H1 (cell line): ENCODE measurements at regions not wholly inside any gene's neighbourhood (a gene's known extent, or its start where the extent isn't known, plus 50 kb on each side); places are given as distances from the start of the nearest gene placed in this dataset.

Experiments used
- CTCF ChIA-PET: fragments of 300-600 bp; sonication (Branson Sonifier 250); formaldehyde crosslinking; loops from one replicate; lab custom pipeline; 2021; ENCODE audit not compliant: partially characterized antibody; lab: Charles Lee
- POLR2A ChIA-PET: fragments of 300-600 bp; sonication (Branson Sonifier 250); formaldehyde crosslinking; loops from one replicate; lab custom pipeline; 2021; ENCODE audit warnings: inconsistent platforms; ENCODE audit not compliant: partially characterized antibody; lab: Charles Lee
- DNase-seq, 2 experiments: peaks; one replicate each; pipeline versions ENCODE4 v3.0.0 to v3.0.0-alpha.2; 2010 to 2022; ENCODE audit warnings: low spot score in 2 of 2, low read depth in 1 of 2, mixed read lengths in 1 of 2
- FAIRE-seq: peaks from 2 replicates; lab custom pipeline; 2011; peaks lifted over from hg19 to GRCh38; lab: Jason Lieb, UNC
- H2AFZ ChIP-seq: 2 replicates; pipeline ENCODE4 v1.8.1; 2012; ENCODE audit warnings: low read length, inconsistent platforms
- H2AK5ac ChIP-seq: 2 replicates; pipeline ENCODE4 v1.6.1; 2013; ENCODE audit warnings: low read depth, low read length
- H2BK120ac ChIP-seq: replicated peaks from 2 replicates; pipeline ENCODE3; 2013; ENCODE audit warnings: low read depth, low read length, inconsistent platforms
- H2BK12ac ChIP-seq: 2 replicates; pipeline ENCODE4 v1.6.1; 2013; ENCODE audit warnings: low read depth, low read length
- H2BK15ac ChIP-seq: 2 replicates; pipeline ENCODE4 v1.6.1; 2013; ENCODE audit warnings: low read length
- H2BK20ac ChIP-seq: 2 replicates; pipeline ENCODE4 v1.6.1; 2013; ENCODE audit warnings: low read length
- H2BK5ac ChIP-seq: 2 replicates; pipeline ENCODE4 v1.6.1; 2013; ENCODE audit warnings: low read depth, low read length
- H3K14ac ChIP-seq: 2 replicates; pipeline ENCODE4 v1.6.1; 2013; ENCODE audit warnings: inconsistent platforms; ENCODE audit not compliant: insufficient read length
- H3K18ac ChIP-seq: 2 replicates; pipeline ENCODE4 v1.6.1; 2013; ENCODE audit warnings: low read length; ENCODE audit errors: extremely low read depth
- H3K23ac ChIP-seq: 2 replicates; pipeline ENCODE4 v1.6.1; 2013; ENCODE audit warnings: inconsistent platforms; ENCODE audit not compliant: insufficient read length
- H3K23me2 ChIP-seq: 2 replicates; pipeline ENCODE4 v1.6.1; 2013; ENCODE audit warnings: low read depth, low read length
- H3K27ac ChIP-seq: 2 replicates; pipeline ENCODE4 v1.6.1; 2011; ENCODE audit warnings: low read depth, low read length, inconsistent platforms
- H3K27me3 ChIP-seq, 4 experiments: replicated peaks in 1 of 4; 1 replicate in 1 of 4; 2 replicates in 3 of 4; pipeline versions ENCODE4 v1.6.1 to v1.8.1; 2011 to 2013; ENCODE audit warnings: low read length in 3 of 4, mild to moderate bottlenecking in 3 of 4, inconsistent platforms in 2 of 4, mixed read lengths in 2 of 4, moderate library complexity in 1 of 4; ENCODE audit not compliant: control insufficient read depth in 3 of 4, insufficient read depth in 3 of 4; ENCODE audit errors: extremely low read depth in 1 of 4
- H3K36me3 ChIP-seq, 4 experiments: 2 replicates each; pipeline versions ENCODE4 v1.6.1 to v1.8.1; 2011 to 2013; ENCODE audit warnings: mild to moderate bottlenecking in 4 of 4, low read length in 3 of 4, moderate library complexity in 2 of 4, control low read depth in 1 of 4, inconsistent platforms in 1 of 4; ENCODE audit not compliant: insufficient read depth in 4 of 4, control insufficient read depth in 2 of 4
- H3K4ac ChIP-seq: replicated peaks from 2 replicates; pipeline ENCODE3; 2013; ENCODE audit warnings: low read length, low read depth, mixed read lengths, inconsistent platforms; ENCODE audit not compliant: insufficient read length
- H3K4me1 ChIP-seq, 4 experiments: replicated peaks in 1 of 4; 1 replicate in 1 of 4; 2 replicates in 3 of 4; pipeline versions ENCODE4 v1.6.1 to v1.8.1; 2011 to 2013; ENCODE audit warnings: low read length in 3 of 4, inconsistent platforms in 2 of 4, mixed read lengths in 1 of 4; ENCODE audit not compliant: insufficient read depth in 4 of 4, control insufficient read depth in 3 of 4
- H3K4me2 ChIP-seq, 2 experiments: 2 replicates each; pipeline versions ENCODE4 v1.6.1 to v1.8.1; 2011 to 2013; ENCODE audit warnings: low read depth in 2 of 2, low read length in 2 of 2, control low read depth in 1 of 2, inconsistent platforms in 1 of 2, mild to moderate bottlenecking in 1 of 2; ENCODE audit not compliant: insufficient read depth in 1 of 2
- H3K4me3 ChIP-seq, 4 experiments: fragments of 200-600, 300-600 bp in 1 of 4; sonication (generic), shearing (Covaris generic), sonication (Bioruptor Twin) in 1 of 4; 2 replicates each; pipeline versions ENCODE4 v1.5.1 to v1.8.1; 2011 to 2016; ENCODE audit warnings: low read length in 4 of 4, low read depth in 3 of 4, control low read depth in 2 of 4, inconsistent platforms in 2 of 4, mild to moderate bottlenecking in 2 of 4, mixed read lengths in 1 of 4, moderate library complexity in 1 of 4; ENCODE audit not compliant: insufficient read depth in 2 of 4; ENCODE audit errors: extremely low read depth in 1 of 4
- H3K56ac ChIP-seq: replicated peaks from 2 replicates; pipeline ENCODE3; 2013; ENCODE audit warnings: low read depth, mild to moderate bottlenecking, mixed read lengths, low read length, inconsistent platforms; ENCODE audit not compliant: insufficient read length
- H3K79me1 ChIP-seq: 2 replicates; pipeline ENCODE4 v1.6.1; 2013; ENCODE audit warnings: low read depth, low read length, control low read depth
- H3K79me2 ChIP-seq, 2 experiments: 2 replicates each; pipeline versions ENCODE4 v1.6.1 to v1.8.1; 2012 to 2013; ENCODE audit warnings: low read length in 2 of 2, mild to moderate bottlenecking in 2 of 2, inconsistent platforms in 1 of 2; ENCODE audit not compliant: insufficient read depth in 2 of 2, control insufficient read depth in 1 of 2
- H3K9ac ChIP-seq, 4 experiments: replicated peaks in 1 of 4; 1 replicate in 1 of 4; 2 replicates in 3 of 4; pipeline versions ENCODE4 v1.6.1 to v1.8.1; 2011 to 2013; ENCODE audit warnings: low read depth in 3 of 4, low read length in 3 of 4, control low read depth in 2 of 4, mild to moderate bottlenecking in 2 of 4, moderate library complexity in 2 of 4, inconsistent platforms in 1 of 4; ENCODE audit errors: extremely low read depth in 1 of 4
- H3K9me3 ChIP-seq, 2 experiments: 2 replicates each; pipeline versions ENCODE4 v1.6.1 to v1.8.1; 2012 to 2013; ENCODE audit warnings: mild to moderate bottlenecking in 2 of 2, moderate library complexity in 2 of 2, control low read depth in 1 of 2, inconsistent platforms in 1 of 2, low read depth in 1 of 2, low read length in 1 of 2, mixed read lengths in 1 of 2; ENCODE audit not compliant: insufficient read depth in 2 of 2
- H4K20me1 ChIP-seq, 2 experiments: replicated peaks in 1 of 2; 2 replicates each; pipeline versions ENCODE3 to v1.8.1; 2011 to 2013; ENCODE audit warnings: inconsistent platforms in 2 of 2, low read length in 2 of 2, mild to moderate bottlenecking in 1 of 2; ENCODE audit not compliant: insufficient read depth in 2 of 2, control insufficient read depth in 1 of 2
- H4K5ac ChIP-seq: 2 replicates; pipeline ENCODE4 v1.6.1; 2013; ENCODE audit warnings: low read length, low read depth, mixed read lengths, inconsistent platforms; ENCODE audit not compliant: insufficient read length
- H4K8ac ChIP-seq: 2 replicates; pipeline ENCODE4 v1.8.0; 2013; ENCODE audit warnings: mild to moderate bottlenecking, moderate library complexity, low read length, inconsistent platforms; ENCODE audit not compliant: insufficient read depth; ENCODE audit errors: extremely low read depth
- H4K91ac ChIP-seq: replicated peaks from 2 replicates; pipeline ENCODE3; 2013; ENCODE audit warnings: low read length, mixed read lengths, inconsistent platforms; ENCODE audit not compliant: insufficient read length
- ASH2L ChIP-seq: fragments of 200-600, 300-600 bp; sonication (generic); IDR thresholded peaks from one replicate; pipeline ENCODE4 v1.7.1; 2017; ENCODE audit warnings: low read length
- EGR1 ChIP-seq: IDR thresholded peaks from 2 replicates; pipeline ENCODE4 v1.6.1; 2011; ENCODE audit warnings: low read depth, low read length, borderline replicate concordance
- HDAC6 ChIP-seq: IDR thresholded peaks from one replicate; pipeline ENCODE4 v1.7.1; 2012; ENCODE audit warnings: low read depth, mild to moderate bottlenecking, inconsistent platforms, low read length, moderate library complexity
- JUN ChIP-seq: IDR thresholded peaks from 2 replicates; pipeline ENCODE4 v1.6.1; 2011; ENCODE audit warnings: low read depth, mild to moderate bottlenecking, improper control_type of control experiment, low read length
- MAX ChIP-seq: IDR thresholded peaks from 2 replicates; pipeline ENCODE4 v1.6.1; 2012; ENCODE audit warnings: inconsistent platforms
- NANOG ChIP-seq: IDR thresholded peaks from 2 replicates; pipeline ENCODE4 v1.6.1; 2011; ENCODE audit warnings: low read length, low read depth, mild to moderate bottlenecking, inconsistent platforms; ENCODE audit not compliant: insufficient read depth, poor library complexity, severe bottlenecking
- NRF1 ChIP-seq: IDR thresholded peaks from 2 replicates; pipeline ENCODE4 v1.6.1; 2011; ENCODE audit warnings: mild to moderate bottlenecking, low read depth, low read length, improper control_type of control experiment
- POLR2A ChIP-seq, 2 experiments: IDR thresholded peaks; 1 replicate in 1 of 2; 2 replicates in 1 of 2; pipeline ENCODE4 v1.6.1; 2011; ENCODE audit warnings: low read depth in 2 of 2, low read length in 2 of 2, mild to moderate bottlenecking in 2 of 2; ENCODE audit errors: control extremely low read depth in 1 of 2
- POLR2AphosphoS5 ChIP-seq: IDR thresholded peaks from 2 replicates; pipeline ENCODE4 v1.6.1; 2011; ENCODE audit warnings: low read depth, low read length
- RAD21 ChIP-seq, 2 experiments: IDR thresholded peaks in 1 of 2; conservative IDR thresholded peaks in 1 of 2; 2 replicates each; pipeline ENCODE4 v1.6.1; 2011; ENCODE audit warnings: low read depth in 2 of 2, low read length in 2 of 2, improper control_type of control experiment in 1 of 2, inconsistent platforms in 1 of 2, mild to moderate bottlenecking in 1 of 2, moderate library complexity in 1 of 2
- RBBP5 ChIP-seq: IDR thresholded peaks from 2 replicates; pipeline ENCODE4 v1.7.1; 2012; ENCODE audit warnings: low read depth, mild to moderate bottlenecking, inconsistent platforms, low read length, moderate library complexity, borderline replicate concordance
- RNF2 ChIP-seq: fragments of 200-900, 300-1000 bp; sonication (generic); IDR thresholded peaks from 2 replicates; pipeline ENCODE4 v1.7.1; 2016; ENCODE audit warnings: borderline replicate concordance, low read depth, mild to moderate bottlenecking, antibody characterized with exemption, low read length; ENCODE audit not compliant: poor library complexity, severe bottlenecking; ENCODE audit errors: missing control alignments
- SIRT6 ChIP-seq: IDR thresholded peaks from one replicate; pipeline ENCODE4 v1.7.1; 2012; ENCODE audit warnings: low read length, inconsistent platforms
- SRF ChIP-seq: IDR thresholded peaks from 2 replicates; pipeline ENCODE4 v1.6.1; 2011; ENCODE audit warnings: mild to moderate bottlenecking, low read depth, low read length, moderate library complexity
- ZNF274 ChIP-seq: IDR thresholded peaks from 2 replicates; pipeline ENCODE4 v1.7.0; 2012; ENCODE audit warnings: low read length, borderline replicate concordance; ENCODE audit errors: extremely low read depth
- WGBS, 2 experiments: shearing (Covaris generic) in 1 of 2; methylation state at CpG; one replicate each; pipeline versions ENCODE4 v1.1.6 to v1.1.7; 2013 to 2015; ENCODE audit warnings: low lambda C conversion rate in 2 of 2, mixed read lengths in 2 of 2, inconsistent platforms in 1 of 2, low coverage in 1 of 2, missing lambda C conversion rate in 1 of 2; ENCODE audit not compliant: insufficient replicate concordance in 2 of 2, insufficient coverage in 1 of 2, insufficient read length in 1 of 2; ENCODE audit errors: extremely low coverage in 1 of 2, missing lambda C conversion rate in 1 of 2; 5-methylcytosine and 5-hydroxymethylcytosine counted together

- H2BK5ac ChIP-seq = no peak overlapping the region
- peak overlapping the region; percentile 61; the same call in 1 of the 2 replicates for H2BK20ac ChIP-seq
- no peaks in the 10 kb centered on the region for H3K36me3 ChIP-seq
- no peak overlapping the region for H3K14ac ChIP-seq
- H3K23ac ChIP-seq = no peak overlapping the region
- H2BK12ac ChIP-seq = no peak overlapping the region
- H3K18ac ChIP-seq = no peak overlapping the region
- no peak overlapping the region for H4K91ac ChIP-seq
- H3K79me2 ChIP-seq = no peaks in the 10 kb centered on the region
- no peak overlapping the region for H3K56ac ChIP-seq
- H2BK15ac ChIP-seq = no peak overlapping the region
- POLR2A ChIA-PET = no interaction called here
- H3K79me1 ChIP-seq = no peaks in the 10 kb centered on the region
- no peak overlapping the region for H3K27ac ChIP-seq
- H3K23me2 ChIP-seq = no peaks in the 10 kb centered on the region
- CTCF ChIA-PET = no interaction called here
- no peak overlapping the region for H3K9ac ChIP-seq
- H3K4me2 ChIP-seq = no peak overlapping the region
- FAIRE-seq = no peak
- H3K4ac ChIP-seq = no peak overlapping the region
- no peak for DNase-seq
- 90% methylated on average over 9 of the region's 9 CpGs; no CpG with 5 or more reads in 1 of the 2 experiments for WGBS, 2 experiments
- no peak overlapping the region for H2BK120ac ChIP-seq
- no peak overlapping the region for H3K4me3 ChIP-seq
- H4K20me1 ChIP-seq = no peaks in the 10 kb centered on the region
- no peak overlapping the region for H2AK5ac ChIP-seq
- H4K8ac ChIP-seq = no peak overlapping the region
- no peaks in the 10 kb centered on the region; a peak in 1 of 7 replicates for H3K27me3 ChIP-seq
- peaks cover 0 to 10% (median 0%) of the 10 kb centered on the region in 4 experiments; a peak in 1 of 7 replicates for H3K4me1 ChIP-seq
- no peak overlapping the region for H4K5ac ChIP-seq
- H2AFZ ChIP-seq = no peak overlapping the region
- no peaks in the 10 kb centered on the region for H3K9me3 ChIP-seq
- TF ChIP-seq EGR1 (no peak), RNF2 (no peak), RBBP5 (no peak), ASH2L (no peak), NRF1 (no peak), SIRT6 (no peak), SRF (no peak), RAD21 (IDR thresholded peaks at IDR 0.05 in 1 of 2, conservative IDR thresholded peaks at IDR 0.05 in 1 of 2; ENCODE audit: low read depth in 2 of 2, low read length in 2 of 2) (no peak), POLR2AphosphoS5 (no peak), POLR2A (IDR thresholded peaks at IDR 0.05; ENCODE audit: control extremely low read depth in 1 of 2, low read depth in 2 of 2, low read length in 2 of 2) (no peak), JUN (no peak), ZNF274 (no peak), MAX (no peak), NANOG (no peak), HDAC6 (no peak)
Observed at GRCh38 chrX:39752815-39753214, 344.9 kb downstream of the BCOR start.
